IPS-NIHi11 (cell line): ENCODE measurements at regions not wholly inside any gene's neighbourhood (a gene's known extent, or its start where the extent isn't known, plus 50 kb on each side); places are given as distances from the start of the nearest gene placed in this dataset.
"Not testable (repeated sequence)": the region's sequence is repeated elsewhere in the genome, so short reads cannot be mapped to it uniquely, and the experiment has no call there.

Experiments used
- DNase-seq: peaks from one replicate; pipeline ENCODE4 v3.0.0; 2012; ENCODE audit warnings: mixed read lengths, low spot score

GRCh38 chr16:29130131-29130711 lies 145.4 kb downstream of the LAT start:
- DNase-seq: not testable (repeated sequence)

GRCh38 chr16:29129458-29130038 lies 144.7 kb downstream of the LAT start:
- DNase-seq: not testable (repeated sequence)

- DNase-seq: not testable (repeated sequence)
These were observed 144.0 kb downstream of the LAT start for GRCh38 chr16:29128732-29129457.

GRCh38 chr16:29127806-29128420 lies 143.1 kb downstream of the LAT start:
- DNase-seq: not testable (repeated sequence)

GRCh38 chr16:29126616-29127015 lies 141.8 kb downstream of the LAT start:
- no peak for DNase-seq

- DNase-seq: no peak
These were observed 141.2 kb downstream of the LAT start for GRCh38 chr16:29126057-29126494.

GRCh38 chr16:29124828-29125227 lies 140.0 kb downstream of the LAT start:
- no peak for DNase-seq

- DNase-seq: not testable (repeated sequence)
These were observed 139.3 kb downstream of the LAT start for GRCh38 chr16:29124162-29124561.

- not testable (repeated sequence) for DNase-seq
These were observed 135.8 kb downstream of the LAT start for GRCh38 chr16:29120680-29121079.

- DNase-seq: not testable (repeated sequence)
These were observed 133.6 kb downstream of the LAT start for GRCh38 chr16:29118301-29118957.

GRCh38 chr16:29117631-29118030 lies 132.8 kb downstream of the LAT start:
- no peak for DNase-seq

GRCh38 chr16:29116980-29117379 lies 132.1 kb downstream of the LAT start:
- no peak for DNase-seq

- not testable (repeated sequence) for DNase-seq
These were observed 131.4 kb downstream of the LAT start for GRCh38 chr16:29116207-29116606.

- not testable (repeated sequence) for DNase-seq
These were observed 130.9 kb downstream of the LAT start for GRCh38 chr16:29115802-29116141.

- DNase-seq: peak; percentile 35
These were observed 130.3 kb downstream of the LAT start for GRCh38 chr16:29114989-29115801.

- DNase-seq: no peak
These were observed 129.7 kb downstream of the LAT start for GRCh38 chr16:29114574-29114973.

GRCh38 chr16:29113446-29113845 lies 128.6 kb downstream of the LAT start:
- not testable (repeated sequence) for DNase-seq

- no peak for DNase-seq
These were observed 128.0 kb downstream of the LAT start for GRCh38 chr16:29112755-29113347.

- not testable (repeated sequence) for DNase-seq
These were observed 127.2 kb downstream of the LAT start for GRCh38 chr16:29111901-29112680.

GRCh38 chr16:29111421-29111820 lies 126.6 kb downstream of the LAT start:
- DNase-seq: no peak
